ENCODE measurements at regions not wholly inside any gene's neighbourhood (a gene's known extent, or its start where the extent isn't known, plus 50 kb on each side); places are given as distances from the start of the nearest gene placed in this dataset.

GRCh38 chr3:72204452-72204851 is 419.5 kb upstream of the PROK2 start:
- POLR2A ChIA-PET (ENCODE audit: partially characterized antibody): no interaction called here
- H3K9me3 ChIP-seq (ENCODE audit: insufficient read depth in 2 of 2, low read depth in 1 of 2, low read length in 1 of 2): peaks cover 8 to 9% of the 10 kb centered on the region in 2 experiments; a peak in 2 of 4 replicates
- CTCF ChIA-PET (ENCODE audit: partially characterized antibody): no interaction called here

More at GRCh38 chr3:72204452-72204851, 419.5 kb upstream of the PROK2 start:
- 85% methylated on average over 7 of the region's 7 CpGs; no CpG with 5 or more reads in 1 of the 2 experiments for WGBS, 2 experiments (ENCODE audit: extremely low coverage in 1 of 2, insufficient coverage in 1 of 2, insufficient read length in 1 of 2, insufficient replicate concordance in 2 of 2, low coverage in 1 of 2, low lambda C conversion rate in 2 of 2, missing lambda C conversion rate in 1 of 2)
- Histone ChIP-seq H2BK20ac (ENCODE audit: low read length) (no peak overlapping the region; the same call in 1 of the 2 replicates), H3K9ac (replicated peaks in 1 of 4; ENCODE audit: extremely low read depth in 1 of 4, low read depth in 3 of 4, low read length in 3 of 4) (no peak overlapping the region), H3K27me3 (replicated peaks in 1 of 4; ENCODE audit: control insufficient read depth in 3 of 4, extremely low read depth in 1 of 4, insufficient read depth in 3 of 4, low read length in 3 of 4) (no peaks in the 10 kb centered on the region), H2BK120ac (replicated peaks; ENCODE audit: low read depth, low read length) (no peak overlapping the region), H3K18ac (ENCODE audit: extremely low read depth, low read length) (no peak overlapping the region), H3K4me2 (ENCODE audit: insufficient read depth in 1 of 2, low read depth in 2 of 2, low read length in 2 of 2) (no peak overlapping the region), H3K36me3 (ENCODE audit: control insufficient read depth in 2 of 4, insufficient read depth in 4 of 4, low read length in 3 of 4) (0 out of 8 replicates have a peak, but pooled peaks cover 0 to 3% (median 0%) of the 10 kb centered on the region in 4 experiments), H3K79me2 (ENCODE audit: control insufficient read depth in 1 of 2, insufficient read depth in 2 of 2, low read length in 2 of 2) (no peaks in the 10 kb centered on the region), H4K20me1 (replicated peaks in 1 of 2; ENCODE audit: control insufficient read depth in 1 of 2, insufficient read depth in 2 of 2, low read length in 2 of 2) (no peaks in the 10 kb centered on the region), H2BK5ac (ENCODE audit: low read depth, low read length) (no peak overlapping the region), H3K27ac (ENCODE audit: low read depth, low read length) (no peak overlapping the region), H3K23me2 (ENCODE audit: low read depth, low read length) (no peaks in the 10 kb centered on the region), H2BK15ac (ENCODE audit: low read length) (no peak overlapping the region), H3K79me1 (ENCODE audit: low read depth, low read length) (no peaks in the 10 kb centered on the region), H2BK12ac (ENCODE audit: low read depth, low read length) (no peak overlapping the region), H4K91ac (replicated peaks; ENCODE audit: insufficient read length, low read length) (no peak overlapping the region), H3K4ac (replicated peaks; ENCODE audit: insufficient read length, low read depth, low read length) (no peak overlapping the region), H3K4me3 (ENCODE audit: extremely low read depth in 1 of 4, insufficient read depth in 2 of 4, low read depth in 3 of 4, low read length in 4 of 4) (no peak overlapping the region), H4K8ac (ENCODE audit: extremely low read depth, insufficient read depth, low read length) (no peak overlapping the region), H3K56ac (replicated peaks; ENCODE audit: insufficient read length, low read depth, low read length) (no peak overlapping the region), H2AFZ (ENCODE audit: low read length) (0 out of 2 replicates have a peak overlapping the region, but pooled peaks have one; percentile 8), H3K14ac (ENCODE audit: insufficient read length) (no peak overlapping the region), H4K5ac (ENCODE audit: insufficient read length, low read depth, low read length) (no peak overlapping the region), H3K4me1 (replicated peaks in 1 of 4; ENCODE audit: control insufficient read depth in 3 of 4, insufficient read depth in 4 of 4, low read length in 3 of 4) (peaks cover 0 to 3% (median under 1%) of the 10 kb centered on the region in 4 experiments; a peak in 2 of 7 replicates), H3K23ac (ENCODE audit: insufficient read length) (no peak overlapping the region), H2AK5ac (ENCODE audit: low read depth, low read length) (no peak overlapping the region)
- TF ChIP-seq SIN3A (conservative IDR thresholded peaks at IDR 0.05 in 1 of 2, IDR thresholded peaks at IDR 0.05 in 1 of 2; ENCODE audit: low read depth in 1 of 2, low read length in 2 of 2) (no peak), FOSL1 (IDR thresholded peaks at IDR 0.05; ENCODE audit: insufficient read depth, low read depth, low read length) (no peak), EZH2 (IDR thresholded peaks at IDR 0.05; ENCODE audit: low read depth, low read length, severe bottlenecking) (no peak), SIX5 (IDR thresholded peaks at IDR 0.05; ENCODE audit: low read depth, low read length) (no peak), SRF (IDR thresholded peaks at IDR 0.05; ENCODE audit: low read depth, low read length) (no peak), SAP30 (IDR thresholded peaks at IDR 0.05; ENCODE audit: insufficient read depth, insufficient replicate concordance, low read length) (no peak), KDM5A (IDR thresholded peaks at IDR 0.05; ENCODE audit: low read length) (no peak), BRCA1 (IDR thresholded peaks at IDR 0.05; ENCODE audit: low read depth, low read length) (no peak), BCL11A (IDR thresholded peaks at IDR 0.05; ENCODE audit: low read depth in 2 of 2, low read length in 2 of 2) (no peak), EGR1 (IDR thresholded peaks at IDR 0.05; ENCODE audit: borderline replicate concordance, low read depth, low read length) (no peak)
- DNase-seq (ENCODE audit: low read depth in 1 of 2, low spot score in 2 of 2): no peak
- no peak for FAIRE-seq

All from H1 (cell line).